Neural progenitor cell (in vitro differentiated cells): ENCODE measurements at regions not wholly inside any gene's neighbourhood (a gene's known extent, or its start where the extent isn't known, plus 50 kb on each side); places are given as distances from the start of the nearest gene placed in this dataset.

Source experiments
- DNase-seq: peaks from one replicate; pipeline ENCODE4 v3.0.0-alpha.2; 2016; ENCODE audit warnings: low spot score
- H2AFZ ChIP-seq: fragments of 200-600 bp; sonication (generic); replicated peaks from 2 replicates; pipeline ENCODE4 v1.6.1; 2016; ENCODE audit warnings: antibody characterized with exemption
- H3F3A ChIP-seq: fragments of 200-600 bp; sonication (generic); 2 replicates; pipeline ENCODE4 v1.6.1; 2016; ENCODE audit warnings: antibody characterized with exemption, low read depth
- H3K27ac ChIP-seq: fragments of 200-600 bp; sonication (generic); 2 replicates; pipeline ENCODE4 v1.5.1; 2016; ENCODE audit warnings: mild to moderate bottlenecking
- H3K27me3 ChIP-seq: fragments of 200-600 bp; sonication (generic); 2 replicates; pipeline ENCODE4 v1.6.1; 2016; ENCODE audit warnings: mild to moderate bottlenecking, moderate library complexity
- H3K36me3 ChIP-seq: fragments of 200-600 bp; sonication (generic); 2 replicates; pipeline ENCODE4 v1.5.1; 2016
- H3K4me1 ChIP-seq: fragments of 200-600 bp; sonication (generic); 2 replicates; pipeline ENCODE4 v1.6.1; 2016; ENCODE audit warnings: mixed run types
- H3K4me2 ChIP-seq: fragments of 200-600 bp; sonication (generic); 2 replicates; pipeline ENCODE4 v1.6.1; 2016
- H3K4me3 ChIP-seq: fragments of 200-600 bp; sonication (generic); 2 replicates; pipeline ENCODE4 v1.5.1; 2016
- H3K79me2 ChIP-seq: fragments of 200-600 bp; sonication (generic); 2 replicates; pipeline ENCODE4 v1.6.1; 2016; ENCODE audit warnings: low read depth
- H3K9ac ChIP-seq: fragments of 200-600 bp; sonication (generic); 2 replicates; pipeline ENCODE4 v1.6.1; 2016
- H3K9me3 ChIP-seq: fragments of 200-600 bp; sonication (generic); 2 replicates; pipeline ENCODE4 v1.5.1; 2016; ENCODE audit warnings: low read depth
- H4K20me1 ChIP-seq: fragments of 200-600 bp; sonication (generic); 2 replicates; pipeline ENCODE4 v1.6.1; 2016; ENCODE audit warnings: low read depth
- H3K27ac Mint-ChIP-seq: 3 replicates; pipeline ENCODE4 v1.8.0; 2021; ENCODE audit warnings: mixed read lengths
- H3K27me3 Mint-ChIP-seq: 2 replicates; pipeline ENCODE4 v1.8.0; 2022; ENCODE audit warnings: low read depth, mild to moderate bottlenecking, inconsistent platforms, moderate library complexity, mixed read lengths; ENCODE audit not compliant: insufficient read depth
- H3K36me3 Mint-ChIP-seq: 3 replicates; pipeline ENCODE4 v1.8.0; 2021; ENCODE audit warnings: mixed read lengths
- H3K4me1 Mint-ChIP-seq: 3 replicates; pipeline ENCODE4 v1.8.0; 2021; ENCODE audit warnings: mixed read lengths
- H3K4me3 Mint-ChIP-seq: 3 replicates; pipeline ENCODE4 v1.8.0; 2021; ENCODE audit warnings: mild to moderate bottlenecking, moderate library complexity, mixed read lengths
- H3K9me3 Mint-ChIP-seq: 3 replicates; pipeline ENCODE4 v1.8.0; 2020; ENCODE audit warnings: mixed read lengths
- CTCF ChIP-seq: fragments of 200-600 bp; sonication (generic); IDR thresholded peaks from 2 replicates; pipeline ENCODE4 v1.5.1; 2017; ENCODE audit warnings: antibody characterized with exemption, mild to moderate bottlenecking
- EZH2 ChIP-seq: fragments of 200-600 bp; sonication (generic); IDR thresholded peaks from 2 replicates; pipeline ENCODE4 v1.6.1; 2017; ENCODE audit warnings: antibody characterized with exemption, mild to moderate bottlenecking, moderate library complexity
- EZH2phosphoT487 ChIP-seq: fragments of 200-600 bp; sonication (generic); IDR thresholded peaks from 2 replicates; pipeline ENCODE4 v1.6.1; 2017; ENCODE audit warnings: antibody characterized with exemption

- no peak overlapping the region for H3K4me3 Mint-ChIP-seq
Measured at GRCh38 chr5:3854188-3854821, 258.7 kb downstream of the IRX1 start.

GRCh38 chr5:3856036-3856435, 260.4 kb downstream of the IRX1 start:
- H3K4me2 ChIP-seq, result no peak overlapping the region
- H3K9ac ChIP-seq, result no peak overlapping the region
- H3K27ac ChIP-seq, result no peak overlapping the region
- Mint-ChIP-seq H3K27ac (no peak overlapping the region), H3K27me3 (peaks cover 7% of the 10 kb centered on the region), H3K4me3 (no peak overlapping the region), H3K36me3 (no peaks in the 10 kb centered on the region), H3K9me3 (no peaks in the 10 kb centered on the region), H3K4me1 (peaks cover 19% of the 10 kb centered on the region)
- H3K9me3 ChIP-seq, result no peaks in the 10 kb centered on the region
- H4K20me1 ChIP-seq, result no peaks in the 10 kb centered on the region
- no peaks in the 10 kb centered on the region for H3K79me2 ChIP-seq
- H3F3A ChIP-seq, result no peaks in the 10 kb centered on the region
- H3K4me3 ChIP-seq, result no peak overlapping the region
- no peak for DNase-seq
- no peak overlapping the region for H2AFZ ChIP-seq
- H3K4me1 ChIP-seq, result peaks cover 12% of the 10 kb centered on the region
- peaks cover 6% of the 10 kb centered on the region for H3K27me3 ChIP-seq
- TF ChIP-seq CTCF (no peak), EZH2 (no peak), EZH2phosphoT487 (no peak)
- H3K36me3 ChIP-seq, result no peaks in the 10 kb centered on the region

More at GRCh38 chr5:3854188-3854821, 258.7 kb downstream of the IRX1 start:
- no peaks in the 10 kb centered on the region for H3F3A ChIP-seq
- no peak overlapping the region for H2AFZ ChIP-seq
- H4K20me1 ChIP-seq, result no peaks in the 10 kb centered on the region
- TF ChIP-seq CTCF, result no peak
- TF ChIP-seq EZH2phosphoT487, result no peak
- TF ChIP-seq EZH2, result no peak
- no peak overlapping the region for H3K27ac ChIP-seq
- H3K9me3 ChIP-seq, result no peaks in the 10 kb centered on the region
- peak; percentile 70 for DNase-seq
- H3K36me3 ChIP-seq, result no peaks in the 10 kb centered on the region
- peaks cover 19% of the 10 kb centered on the region for H3K4me1 Mint-ChIP-seq
- no peak overlapping the region for H3K4me3 ChIP-seq
- peaks cover 12% of the 10 kb centered on the region for H3K4me1 ChIP-seq
- peak overlapping the region; percentile 19 for H3K4me2 ChIP-seq
- H3K27ac Mint-ChIP-seq, result no peak overlapping the region
- no peaks in the 10 kb centered on the region for H3K36me3 Mint-ChIP-seq
- H3K9me3 Mint-ChIP-seq, result no peaks in the 10 kb centered on the region
- H3K27me3 ChIP-seq, result peaks cover 6% of the 10 kb centered on the region
- no peaks in the 10 kb centered on the region for H3K79me2 ChIP-seq
- H3K27me3 Mint-ChIP-seq, result peaks cover 5% of the 10 kb centered on the region
- H3K9ac ChIP-seq, result no peak overlapping the region

GRCh38 chr5:3858524-3858923, 262.9 kb downstream of the IRX1 start:
- Histone ChIP-seq H3F3A (no peaks in the 10 kb centered on the region), H4K20me1 (no peaks in the 10 kb centered on the region), H3K27ac (no peak overlapping the region), H3K4me1 (peaks cover 12% of the 10 kb centered on the region), H3K36me3 (no peaks in the 10 kb centered on the region), H2AFZ (no peak overlapping the region), H3K9ac (no peak overlapping the region), H3K27me3 (peaks cover 3% of the 10 kb centered on the region), H3K4me2 (no peak overlapping the region), H3K79me2 (no peaks in the 10 kb centered on the region), H3K9me3 (no peaks in the 10 kb centered on the region), H3K4me3 (no peak overlapping the region)
- Mint-ChIP-seq H3K4me3 (no peak overlapping the region), H3K27ac (no peak overlapping the region), H3K27me3 (peaks cover 7% of the 10 kb centered on the region), H3K36me3 (no peaks in the 10 kb centered on the region), H3K9me3 (peaks cover 5% of the 10 kb centered on the region), H3K4me1 (peaks cover 11% of the 10 kb centered on the region)
- DNase-seq, result no peak
- TF ChIP-seq EZH2phosphoT487, result no peak
- TF ChIP-seq EZH2, result no peak
- no peak for TF ChIP-seq CTCF
